Endothelial cell (in vitro differentiated cells): ENCODE measurements at regions not wholly inside any gene's neighbourhood (a gene's known extent, or its start where the extent isn't known, plus 50 kb on each side); places are given as distances from the start of the nearest gene placed in this dataset.
"Not testable (repeated sequence)": the region's sequence is repeated elsewhere in the genome, so short reads cannot be mapped to it uniquely, and the experiment has no call there.

ENCODE experiments used
- DNase-seq: peaks from one replicate; pipeline ENCODE4 v3.0.0; 2021; ENCODE audit warnings: low spot score
- H3K27ac Mint-ChIP-seq: one replicate; pipeline ENCODE4 v1.8.0; 2021; ENCODE audit warnings: mixed read lengths, inconsistent platforms; ENCODE audit not compliant: unreplicated experiment
- H3K27me3 Mint-ChIP-seq: one replicate; pipeline ENCODE4 v1.8.0; 2021; ENCODE audit warnings: mild to moderate bottlenecking, moderate library complexity, mixed read lengths, inconsistent platforms; ENCODE audit not compliant: unreplicated experiment
- H3K36me3 Mint-ChIP-seq: one replicate; pipeline ENCODE4 v1.8.0; 2021; ENCODE audit warnings: mild to moderate bottlenecking, low read depth, mixed read lengths, inconsistent platforms; ENCODE audit not compliant: unreplicated experiment
- H3K4me1 Mint-ChIP-seq: one replicate; pipeline ENCODE4 v1.8.0; 2021; ENCODE audit warnings: mild to moderate bottlenecking, mixed read lengths, inconsistent platforms; ENCODE audit not compliant: unreplicated experiment
- H3K4me3 Mint-ChIP-seq: one replicate; pipeline ENCODE4 v1.8.0; 2021; ENCODE audit warnings: mild to moderate bottlenecking, mixed read lengths, inconsistent platforms; ENCODE audit not compliant: unreplicated experiment
- H3K9me3 Mint-ChIP-seq: one replicate; pipeline ENCODE4 v1.8.0; 2021; ENCODE audit warnings: mixed read lengths, inconsistent platforms; ENCODE audit not compliant: unreplicated experiment
- TF ChIP-seq, protein P1 (sequence below): fragments of 200-600 bp; sonication (generic); IDR thresholded peaks from one replicate; pipeline ENCODE4 v1.5.0; 2021; ENCODE audit warnings: antibody characterized with exemption; ENCODE audit not compliant: unreplicated experiment

DNA sequence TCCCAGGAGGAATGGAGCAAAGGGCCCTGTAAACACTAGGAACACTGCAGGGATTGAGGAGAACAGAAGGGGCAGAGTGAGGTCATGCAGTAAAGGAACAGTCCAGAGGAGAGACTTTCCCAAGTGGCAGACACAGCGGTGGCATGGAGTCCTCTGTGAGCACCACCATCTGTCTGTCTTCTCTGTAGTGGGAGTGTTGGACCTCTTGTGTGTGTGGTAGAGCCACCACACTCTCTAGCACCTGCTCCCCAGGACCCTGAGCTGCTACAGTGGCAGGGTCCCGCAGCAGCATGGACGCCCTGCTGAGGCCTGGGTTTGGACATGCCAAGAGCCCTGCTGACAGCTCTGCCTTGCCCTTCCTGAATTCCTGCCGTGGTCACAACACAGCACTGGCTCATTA, 75.7 kb upstream of the LARP1 start:
- H3K36me3 Mint-ChIP-seq, result peaks cover under 1% of the 10 kb centered on the region
- H3K4me1 Mint-ChIP-seq, result peaks cover 12% of the 10 kb centered on the region
- peak overlapping the region; percentile 48 for H3K27ac Mint-ChIP-seq
- no peaks in the 10 kb centered on the region for H3K9me3 Mint-ChIP-seq
- TF ChIP-seq, protein P1, sequence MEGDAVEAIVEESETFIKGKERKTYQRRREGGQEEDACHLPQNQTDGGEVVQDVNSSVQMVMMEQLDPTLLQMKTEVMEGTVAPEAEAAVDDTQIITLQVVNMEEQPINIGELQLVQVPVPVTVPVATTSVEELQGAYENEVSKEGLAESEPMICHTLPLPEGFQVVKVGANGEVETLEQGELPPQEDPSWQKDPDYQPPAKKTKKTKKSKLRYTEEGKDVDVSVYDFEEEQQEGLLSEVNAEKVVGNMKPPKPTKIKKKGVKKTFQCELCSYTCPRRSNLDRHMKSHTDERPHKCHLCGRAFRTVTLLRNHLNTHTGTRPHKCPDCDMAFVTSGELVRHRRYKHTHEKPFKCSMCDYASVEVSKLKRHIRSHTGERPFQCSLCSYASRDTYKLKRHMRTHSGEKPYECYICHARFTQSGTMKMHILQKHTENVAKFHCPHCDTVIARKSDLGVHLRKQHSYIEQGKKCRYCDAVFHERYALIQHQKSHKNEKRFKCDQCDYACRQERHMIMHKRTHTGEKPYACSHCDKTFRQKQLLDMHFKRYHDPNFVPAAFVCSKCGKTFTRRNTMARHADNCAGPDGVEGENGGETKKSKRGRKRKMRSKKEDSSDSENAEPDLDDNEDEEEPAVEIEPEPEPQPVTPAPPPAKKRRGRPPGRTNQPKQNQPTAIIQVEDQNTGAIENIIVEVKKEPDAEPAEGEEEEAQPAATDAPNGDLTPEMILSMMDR, result no peak
- DNase-seq, result no peak
- H3K27me3 Mint-ChIP-seq, result peaks cover 1% of the 10 kb centered on the region
- H3K4me3 Mint-ChIP-seq, result no peak overlapping the region

DNA sequence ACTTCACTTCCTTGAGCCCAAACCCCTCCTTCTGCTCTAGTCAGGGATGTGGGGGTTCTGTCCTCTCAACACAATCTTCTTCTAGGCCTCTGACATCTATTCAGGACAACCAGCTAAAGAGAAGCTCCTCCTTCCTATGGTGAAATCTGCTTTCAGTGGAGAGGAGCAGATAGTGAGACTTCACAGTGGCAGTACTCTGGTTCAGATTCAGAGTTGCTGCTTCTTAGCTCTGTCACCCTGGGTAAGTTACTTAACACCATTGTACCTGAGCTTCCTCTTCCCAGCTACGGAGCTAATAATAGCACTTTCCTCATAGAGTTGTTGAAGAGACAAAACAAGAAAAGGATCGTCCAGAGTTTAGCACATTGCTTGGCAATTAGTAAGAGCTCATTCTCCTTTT, 77.3 kb upstream of the LARP1 start:
- DNase-seq, result no peak
- H3K27ac Mint-ChIP-seq, result no peak overlapping the region
- TF ChIP-seq, protein P1, result no peak
- H3K4me1 Mint-ChIP-seq, result peaks cover 6% of the 10 kb centered on the region
- no peak overlapping the region for H3K4me3 Mint-ChIP-seq
- H3K9me3 Mint-ChIP-seq, result no peaks in the 10 kb centered on the region
- peaks cover 2% of the 10 kb centered on the region for H3K36me3 Mint-ChIP-seq
- peaks cover 1% of the 10 kb centered on the region for H3K27me3 Mint-ChIP-seq

DNA sequence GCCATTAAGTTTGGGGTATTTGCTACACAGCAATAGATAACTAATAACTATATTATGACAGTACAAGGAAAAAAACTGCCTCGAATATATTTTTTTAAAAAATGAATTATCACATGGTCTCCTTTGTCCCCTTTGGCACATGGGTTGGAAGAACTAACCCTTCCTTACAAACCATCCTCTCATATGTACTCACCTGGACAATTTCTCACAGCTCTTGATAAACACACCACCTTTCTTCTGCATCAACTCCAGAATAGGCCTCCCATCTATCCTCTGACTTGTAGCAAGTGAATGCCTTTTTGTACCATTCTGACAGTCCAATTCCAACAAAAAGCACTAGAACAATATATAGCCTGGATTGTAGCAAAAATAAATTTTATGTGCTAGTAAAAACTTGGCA, 78.7 kb upstream of the LARP1 start:
- Mint-ChIP-seq H3K27ac (no peak overlapping the region), H3K36me3 (peaks cover 2% of the 10 kb centered on the region), H3K4me3 (no peak overlapping the region), H3K9me3 (no peaks in the 10 kb centered on the region), H3K27me3 (peaks cover 1% of the 10 kb centered on the region), H3K4me1 (peaks cover 6% of the 10 kb centered on the region)
- TF ChIP-seq, protein P1, result no peak
- DNase-seq, result no peak

DNA sequence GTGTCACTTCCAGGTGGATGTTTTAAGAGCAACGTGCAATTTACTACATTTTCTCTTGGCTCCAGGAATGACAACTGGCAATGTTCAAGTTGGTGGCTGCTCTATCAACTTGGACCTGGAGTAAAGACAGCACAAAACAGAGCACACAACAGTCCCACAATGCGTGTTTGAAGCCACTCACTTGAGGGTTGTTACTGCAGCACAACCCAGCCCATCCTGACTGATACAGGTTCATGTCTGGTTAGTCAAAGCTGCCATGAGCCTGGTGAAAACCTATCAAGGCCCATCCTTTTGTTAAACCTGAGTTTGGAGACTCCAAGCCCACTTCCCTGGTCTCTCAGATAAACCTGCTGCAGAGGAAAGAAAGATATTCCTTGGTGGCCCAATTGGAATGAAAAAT, 81.1 kb upstream of the LARP1 start:
- peaks cover under 1% of the 10 kb centered on the region for H3K9me3 Mint-ChIP-seq
- TF ChIP-seq, protein P1, result no peak
- peaks cover 6% of the 10 kb centered on the region for H3K4me1 Mint-ChIP-seq
- no peak overlapping the region for H3K27ac Mint-ChIP-seq
- H3K27me3 Mint-ChIP-seq, result peaks cover 2% of the 10 kb centered on the region
- no peak for DNase-seq
- H3K4me3 Mint-ChIP-seq, result no peak overlapping the region
- peaks cover 2% of the 10 kb centered on the region for H3K36me3 Mint-ChIP-seq

DNA sequence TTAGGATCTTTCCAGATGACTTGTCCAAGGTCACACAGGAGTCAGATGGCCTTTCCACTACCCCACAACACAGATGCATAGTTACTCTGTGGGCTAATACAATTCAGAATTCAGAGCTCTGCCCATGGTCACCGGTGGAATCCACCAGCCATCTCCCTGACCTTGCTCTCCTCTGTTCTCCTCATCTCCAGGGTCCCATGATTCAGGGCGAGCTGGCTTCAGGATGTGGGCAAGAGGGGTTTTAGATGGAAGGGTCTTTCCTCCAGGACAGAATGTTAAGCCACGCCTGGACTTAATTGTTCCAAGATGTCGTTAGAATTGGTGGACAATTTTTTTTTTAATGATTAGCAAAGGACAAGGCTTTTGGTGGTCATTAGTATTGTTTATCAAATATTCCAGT, 81.7 kb upstream of the LARP1 start:
- Mint-ChIP-seq H3K9me3 (peaks cover 5% of the 10 kb centered on the region), H3K27me3 (peaks cover 2% of the 10 kb centered on the region), H3K4me3 (no peak overlapping the region), H3K4me1 (peaks cover 6% of the 10 kb centered on the region), H3K27ac (no peak overlapping the region), H3K36me3 (peaks cover 7% of the 10 kb centered on the region)
- TF ChIP-seq, protein P1, result no peak
- DNase-seq, result no peak

DNA sequence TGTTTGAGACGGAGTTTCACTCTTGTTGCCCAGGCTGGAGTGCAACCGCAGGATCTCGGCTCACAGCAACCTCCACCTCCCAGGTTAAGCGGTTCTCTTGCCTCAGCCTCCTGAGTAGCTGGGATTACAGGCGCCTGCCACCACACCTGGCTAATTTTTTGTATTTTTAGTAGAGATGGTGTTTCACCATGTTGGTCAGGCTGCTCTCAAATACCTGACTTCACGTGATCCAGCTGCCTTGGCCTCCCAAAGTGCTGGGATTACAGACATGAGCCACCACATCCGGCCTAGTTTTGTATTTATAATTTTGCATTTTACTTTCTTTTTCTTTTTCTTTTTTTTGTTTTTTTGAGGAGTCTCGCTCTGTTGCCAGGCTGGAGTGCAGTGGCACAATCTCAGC, 85.3 kb upstream of the LARP1 start:
- peaks cover 14% of the 10 kb centered on the region for H3K36me3 Mint-ChIP-seq
- not testable (repeated sequence) for H3K27ac Mint-ChIP-seq, H3K4me3 Mint-ChIP-seq

More for the DNA sequence above, 85.3 kb upstream of the LARP1 start:
- not testable (repeated sequence) for DNase-seq, H3K27me3 Mint-ChIP-seq, H3K4me1 Mint-ChIP-seq
- H3K9me3 Mint-ChIP-seq, result peaks cover 14% of the 10 kb centered on the region
